GM19372 (cell line): ENCODE measurements at regions not wholly inside any gene's neighbourhood (a gene's known extent, or its start where the extent isn't known, plus 50 kb on each side); places are given as distances from the start of the nearest gene placed in this dataset.

Experiments used
- ATAC-seq: cut with Tn5 transposase; IDR thresholded peaks from one replicate; pipeline ENCODE4 v1.9.1; 2021; ENCODE audit warnings: mild to moderate bottlenecking, low read depth, moderate library complexity; ENCODE audit not compliant: unreplicated experiment

- ATAC-seq: no peak
Observed at GRCh38 chr2:173584000-173584399, 229.3 kb downstream of the CDCA7 start.

GRCh38 chr2:173584676-173585458, 230.2 kb downstream of the CDCA7 start:
- no peak for ATAC-seq

- no peak for ATAC-seq
Observed at GRCh38 chr2:173588931-173589369, 234.3 kb downstream of the CDCA7 start.

- ATAC-seq: no peak
Observed at GRCh38 chr2:173589604-173590275, 235.1 kb downstream of the CDCA7 start.

GRCh38 chr2:173590276-173590861, 235.7 kb downstream of the CDCA7 start:
- no peak for ATAC-seq

GRCh38 chr2:173593109-173593508, 238.4 kb downstream of the CDCA7 start:
- ATAC-seq: no peak

GRCh38 chr2:173596244-173596643, 241.6 kb downstream of the CDCA7 start:
- no peak for ATAC-seq

GRCh38 chr2:173598525-173598924, 243.9 kb downstream of the CDCA7 start:
- ATAC-seq: no peak

GRCh38 chr2:173599821-173600359, 245.2 kb downstream of the CDCA7 start:
- no peak for ATAC-seq

GRCh38 chr2:173602153-173602795, 247.6 kb downstream of the CDCA7 start:
- no peak for ATAC-seq

GRCh38 chr2:173605994-173606393, 251.3 kb downstream of the CDCA7 start:
- ATAC-seq: no peak

- ATAC-seq: no peak
Observed at GRCh38 chr2:173606619-173607248, 252.1 kb downstream of the CDCA7 start.

- ATAC-seq: no peak
Observed at GRCh38 chr2:173607606-173608311, 253.1 kb downstream of the CDCA7 start.

- ATAC-seq: no peak
Observed at GRCh38 chr2:173611121-173611520, 256.4 kb downstream of the CDCA7 start.

GRCh38 chr2:173612354-173612753, 257.7 kb downstream of the CDCA7 start:
- no peak for ATAC-seq

- ATAC-seq: no peak
Observed at GRCh38 chr2:173613386-173613785, 258.7 kb downstream of the CDCA7 start.

GRCh38 chr2:173614265-173614930, 259.7 kb downstream of the CDCA7 start:
- no peak for ATAC-seq

GRCh38 chr2:173623438-173624319, 269.0 kb downstream of the CDCA7 start:
- ATAC-seq: no peak
